IMR-90 (cell line): ENCODE measurements at regions not wholly inside any gene's neighbourhood (a gene's known extent, or its start where the extent isn't known, plus 50 kb on each side); places are given as distances from the start of the nearest gene placed in this dataset.

Experiments used
- ATAC-seq: fragments of 200-7000 bp; cut with Tn5 transposase; 2 replicates; pipeline ENCODE4 v1.9.1; 2020; ENCODE audit warnings: low read depth, mild to moderate bottlenecking, moderate library complexity
- BruUV-seq: library from RNA; stranded (reverse); fragments of 400-500 nt; replicated peaks from 2 replicates; lab custom pipeline; 2021; lab: Mats Ljungman, UMichigan
- CTCF ChIA-PET: fragments of 300-600 bp; formaldehyde crosslinking; extraction: SDS; loops from one replicate; lab custom pipeline; 2021; ENCODE audit warnings: antibody characterized with exemption; lab: Yijun Ruan, JAX
- POLR2A ChIA-PET: fragments of 300-600 bp; sonication (Branson Sonifier 250); formaldehyde crosslinking; loops from one replicate; lab custom pipeline; 2022; ENCODE audit warnings: antibody characterized with exemption; ENCODE audit not compliant: unreplicated experiment; lab: Charles Lee
- DNase-seq: peaks from one replicate; pipeline ENCODE4 v3.0.0; 2013
- H2AFZ ChIP-seq: replicated peaks from 2 replicates; pipeline ENCODE3; 2013; ENCODE audit warnings: low read length, mild to moderate bottlenecking; ENCODE audit not compliant: poor library complexity
- H2AK5ac ChIP-seq: 2 replicates; pipeline ENCODE4 v1.6.1; 2013; ENCODE audit warnings: low read depth, low read length, inconsistent platforms
- H2AK9ac ChIP-seq: replicated peaks from 2 replicates; pipeline ENCODE3; 2013; ENCODE audit warnings: mild to moderate bottlenecking, low read depth, low read length, moderate library complexity; ENCODE audit not compliant: poor library complexity
- H2BK120ac ChIP-seq: 2 replicates; pipeline ENCODE4 v1.6.1; 2013; ENCODE audit warnings: low read depth, low read length, inconsistent platforms
- H2BK15ac ChIP-seq: 3 replicates; pipeline ENCODE4 v1.6.1; 2013; ENCODE audit warnings: low read depth, low read length, inconsistent platforms
- H2BK20ac ChIP-seq: 2 replicates; pipeline ENCODE4 v1.6.1; 2013; ENCODE audit warnings: low read depth, mild to moderate bottlenecking, inconsistent platforms, low read length, moderate library complexity
- H2BK5ac ChIP-seq: 2 replicates; pipeline ENCODE4 v1.6.1; 2013; ENCODE audit warnings: mild to moderate bottlenecking, low read depth, low read length, inconsistent platforms; ENCODE audit not compliant: poor library complexity, severe bottlenecking
- H3K14ac ChIP-seq: replicated peaks from 2 replicates; pipeline ENCODE4 v1.6.1; 2013; ENCODE audit warnings: low read depth, low read length, inconsistent platforms
- H3K18ac ChIP-seq: 2 replicates; pipeline ENCODE4 v1.6.1; 2013; ENCODE audit warnings: low read depth, low read length, control low read depth
- H3K23ac ChIP-seq: 2 replicates; pipeline ENCODE4 v1.6.1; 2013; ENCODE audit warnings: low read depth, low read length, inconsistent platforms
- H3K27ac ChIP-seq: 2 replicates; pipeline ENCODE4 v1.5.1; 2013; ENCODE audit warnings: mild to moderate bottlenecking, control low read depth, low read length; ENCODE audit not compliant: insufficient read depth
- H3K27me3 ChIP-seq: 2 replicates; pipeline ENCODE4 v1.6.1; 2013; ENCODE audit warnings: low read length; ENCODE audit not compliant: control insufficient read depth, insufficient read depth
- H3K36me3 ChIP-seq: 2 replicates; pipeline ENCODE4 v1.6.1; 2013; ENCODE audit warnings: low read length, mixed read lengths; ENCODE audit not compliant: control insufficient read depth, insufficient read depth
- H3K4ac ChIP-seq: 2 replicates; pipeline ENCODE4 v1.6.1; 2013; ENCODE audit warnings: low read depth, low read length, inconsistent platforms
- H3K4me1 ChIP-seq: 2 replicates; pipeline ENCODE4 v1.6.1; 2013; ENCODE audit warnings: low read length, mixed read lengths; ENCODE audit not compliant: control insufficient read depth, insufficient read depth
- H3K4me2 ChIP-seq: 2 replicates; pipeline ENCODE4 v1.6.1; 2013; ENCODE audit warnings: low read depth, mild to moderate bottlenecking, control low read depth, low read length, moderate library complexity
- H3K4me3 ChIP-seq: 2 replicates; pipeline ENCODE4 v1.5.1; 2013; ENCODE audit warnings: low read depth, mild to moderate bottlenecking, control low read depth, low read length, moderate library complexity; ENCODE audit not compliant: insufficient read depth
- H3K56ac ChIP-seq: 2 replicates; pipeline ENCODE4 v1.6.1; 2013; ENCODE audit warnings: low read length, inconsistent platforms; ENCODE audit not compliant: insufficient read depth; ENCODE audit errors: extremely low read depth
- H3K79me1 ChIP-seq, 2 experiments: 2 replicates each; pipeline ENCODE4 v1.6.1; 2013; ENCODE audit warnings: low read length in 2 of 2, inconsistent platforms in 1 of 2, low read depth in 1 of 2
- H3K9ac ChIP-seq: 2 replicates; pipeline ENCODE4 v1.6.1; 2013; ENCODE audit warnings: low read depth, low read length, control low read depth
- H3K9me1 ChIP-seq: 2 replicates; pipeline ENCODE4 v1.6.1; 2013; ENCODE audit warnings: low read length, inconsistent platforms; ENCODE audit not compliant: insufficient read depth
- H3K9me3 ChIP-seq: 2 replicates; pipeline ENCODE4 v1.6.1; 2013; ENCODE audit warnings: low read length; ENCODE audit not compliant: control insufficient read depth, insufficient read depth
- H4K20me1 ChIP-seq: 2 replicates; pipeline ENCODE4 v1.6.1; 2013; ENCODE audit warnings: low read length, inconsistent platforms; ENCODE audit not compliant: insufficient read depth
- H4K5ac ChIP-seq: 2 replicates; pipeline ENCODE4 v1.6.1; 2013; ENCODE audit warnings: mild to moderate bottlenecking, low read depth, low read length, control low read depth
- H4K8ac ChIP-seq, 2 experiments: 2 replicates each; pipeline ENCODE4 v1.6.1; 2013; ENCODE audit warnings: low read depth in 2 of 2, low read length in 2 of 2, control low read depth in 1 of 2, inconsistent platforms in 1 of 2
- H4K91ac ChIP-seq: 2 replicates; pipeline ENCODE4 v1.6.1; 2013; ENCODE audit warnings: low read depth, low read length, inconsistent platforms; ENCODE audit not compliant: insufficient read depth
- CEBPB ChIP-seq: IDR thresholded peaks from 2 replicates; pipeline ENCODE4 v1.6.1; 2012; ENCODE audit warnings: low read depth, low read length, improper control_type of control experiment
- CHD1 ChIP-seq: IDR thresholded peaks from 2 replicates; pipeline ENCODE4 v1.6.1; 2012; ENCODE audit warnings: low read depth, low read length, improper control_type of control experiment
- MAZ ChIP-seq: IDR thresholded peaks from 2 replicates; pipeline ENCODE4 v1.6.1; 2012; ENCODE audit warnings: low read depth, mild to moderate bottlenecking, low read length, improper control_type of control experiment, moderate library complexity, borderline replicate concordance
- MXI1 ChIP-seq: IDR thresholded peaks from 2 replicates; pipeline ENCODE4 v1.6.1; 2012; ENCODE audit warnings: low read depth, mild to moderate bottlenecking, low read length, moderate library complexity, borderline replicate concordance
- NFE2L2 ChIP-seq: fragments of 150-350 bp; IDR thresholded peaks from 2 replicates; pipeline ENCODE4 v1.6.1; 2016; ENCODE audit warnings: low read depth, mild to moderate bottlenecking, low read length
- RCOR1 ChIP-seq: IDR thresholded peaks from 2 replicates; pipeline ENCODE4 v1.6.1; 2012; ENCODE audit warnings: mild to moderate bottlenecking, low read length, improper control_type of control experiment; ENCODE audit not compliant: insufficient replicate concordance
- RFX5 ChIP-seq: IDR thresholded peaks from 2 replicates; pipeline ENCODE4 v1.8.0; 2012; ENCODE audit warnings: low read depth, mild to moderate bottlenecking, low read length, moderate library complexity
- SMC3 ChIP-seq: fragments of 150-350 bp; IDR thresholded peaks from 2 replicates; pipeline ENCODE4 v1.6.1; 2016; ENCODE audit warnings: low read depth, mild to moderate bottlenecking, antibody characterized with exemption, low read length, moderate library complexity
- WGBS, 2 experiments: methylation state at CpG; one replicate each; pipeline versions ENCODE4 v1.1.5 to v1.1.7; 2013; ENCODE audit warnings: missing lambda C conversion rate in 2 of 2; ENCODE audit not compliant: insufficient read length in 1 of 2; ENCODE audit errors: extremely low coverage in 2 of 2; 5-methylcytosine and 5-hydroxymethylcytosine counted together
- dilution Hi-C: fragments of 300-500 bp; cut with HindIII; formaldehyde crosslinking; loops from one replicate; pipeline ENCODE4 v1.14.3; 2018; ENCODE audit warnings: low sequenced_read_pairs; ENCODE audit not compliant: unreplicated experiment
- in situ Hi-C: fragments of 300-500 bp; cut with MboI; formaldehyde crosslinking; loops from 3 replicates; pipeline ENCODE4 v1.14.3; 2019; ENCODE audit warnings: low sequenced_read_pairs, inconsistent platforms, mixed read lengths
- intact Hi-C: fragments of 100-400 bp; cut with micrococcal nuclease; formaldehyde crosslinking; loops from 2 replicates; pipeline ENCODE4 v1.10.0; 2022
- TF ChIP-seq, protein P1 (sequence below): conservative IDR thresholded peaks from 2 replicates; pipeline ENCODE4 v1.5.1; 2012; ENCODE audit warnings: mild to moderate bottlenecking, low read depth, low read length, improper control_type of control experiment

DNA sequence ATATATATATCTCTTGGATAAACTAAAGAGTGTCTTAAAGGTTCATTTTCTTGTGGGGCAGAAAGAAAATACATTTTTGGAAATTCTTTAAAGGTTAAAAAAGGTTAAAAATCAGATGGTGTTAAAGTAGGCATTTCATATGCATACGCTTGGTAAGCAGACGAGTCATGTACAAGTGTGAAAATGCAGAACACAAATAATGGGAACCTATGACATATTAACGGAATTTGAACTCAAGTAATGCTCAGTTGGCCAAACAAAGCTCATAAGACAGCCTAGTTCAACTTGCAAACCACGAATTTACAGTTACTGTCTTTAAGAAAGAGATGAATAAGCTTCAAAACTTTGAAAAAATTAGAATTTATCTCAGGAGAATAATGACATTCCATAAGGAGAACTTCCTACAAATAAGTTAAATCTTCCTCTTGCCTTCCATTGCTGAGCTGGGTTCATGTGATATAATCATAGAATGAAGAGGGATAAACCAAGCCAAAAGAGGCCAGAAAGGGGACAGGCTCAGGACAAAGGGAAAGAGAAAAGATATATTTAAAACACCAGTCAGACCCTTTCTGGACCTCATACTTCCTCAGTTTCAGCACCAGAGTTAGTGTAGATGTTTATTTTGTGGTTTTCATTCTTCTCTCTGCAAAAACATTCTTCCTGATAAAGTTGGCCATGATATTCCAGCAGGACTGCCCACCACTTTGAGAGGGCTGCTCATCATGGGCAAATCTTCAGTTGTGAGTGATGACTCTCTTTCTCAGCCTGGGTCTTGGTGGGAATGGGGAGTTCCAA is 256.7 kb upstream of the CD180 start:
- Histone ChIP-seq H2BK20ac (no peak overlapping the region), H3K14ac (no peak overlapping the region), H3K4ac (no peak overlapping the region), H3K27me3 (no peaks in the 10 kb centered on the region), H3K4me2 (no peak overlapping the region), H3K79me1 (no peaks in the 10 kb centered on the region), H4K20me1 (no peaks in the 10 kb centered on the region), H3K4me3 (no peak overlapping the region), H2BK120ac (no peak overlapping the region), H2AK9ac (no peak overlapping the region), H3K9ac (no peak overlapping the region), H3K23ac (no peak overlapping the region), H3K27ac (no peak overlapping the region), H2BK15ac (no peak overlapping the region), H4K8ac (no peak overlapping the region), H2AFZ (no peak overlapping the region), H3K36me3 (no peaks in the 10 kb centered on the region), H3K4me1 (no peaks in the 10 kb centered on the region), H2BK5ac (no peak overlapping the region), H3K56ac (no peak overlapping the region), H3K18ac (no peak overlapping the region), H4K5ac (no peak overlapping the region), H3K9me3 (no peaks in the 10 kb centered on the region), H2AK5ac (no peak overlapping the region), H4K91ac (no peak overlapping the region), H3K9me1 (no peaks in the 10 kb centered on the region)
- POLR2A ChIA-PET: no interaction called here
- DNase-seq (no peak), ATAC-seq (peak; percentile 14; the same call in 1 of the 2 replicates)
- WGBS, 2 experiments: 60% methylated on average over 1 of the region's 4 CpGs; no CpG with 5 or more reads in 1 of the 2 experiments
- dilution Hi-C loops: no loop called here
- no TSS peak for BruUV-seq
- in situ Hi-C loops: no loop called here
- CTCF ChIA-PET: no interaction called here
- intact Hi-C loops: no loop called here
- TF ChIP-seq, protein P1, sequence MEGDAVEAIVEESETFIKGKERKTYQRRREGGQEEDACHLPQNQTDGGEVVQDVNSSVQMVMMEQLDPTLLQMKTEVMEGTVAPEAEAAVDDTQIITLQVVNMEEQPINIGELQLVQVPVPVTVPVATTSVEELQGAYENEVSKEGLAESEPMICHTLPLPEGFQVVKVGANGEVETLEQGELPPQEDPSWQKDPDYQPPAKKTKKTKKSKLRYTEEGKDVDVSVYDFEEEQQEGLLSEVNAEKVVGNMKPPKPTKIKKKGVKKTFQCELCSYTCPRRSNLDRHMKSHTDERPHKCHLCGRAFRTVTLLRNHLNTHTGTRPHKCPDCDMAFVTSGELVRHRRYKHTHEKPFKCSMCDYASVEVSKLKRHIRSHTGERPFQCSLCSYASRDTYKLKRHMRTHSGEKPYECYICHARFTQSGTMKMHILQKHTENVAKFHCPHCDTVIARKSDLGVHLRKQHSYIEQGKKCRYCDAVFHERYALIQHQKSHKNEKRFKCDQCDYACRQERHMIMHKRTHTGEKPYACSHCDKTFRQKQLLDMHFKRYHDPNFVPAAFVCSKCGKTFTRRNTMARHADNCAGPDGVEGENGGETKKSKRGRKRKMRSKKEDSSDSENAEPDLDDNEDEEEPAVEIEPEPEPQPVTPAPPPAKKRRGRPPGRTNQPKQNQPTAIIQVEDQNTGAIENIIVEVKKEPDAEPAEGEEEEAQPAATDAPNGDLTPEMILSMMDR: no peak
- TF ChIP-seq SMC3: no peak
- TF ChIP-seq RCOR1: no peak
- no peak for TF ChIP-seq NFE2L2
- no peak for TF ChIP-seq RFX5
- TF ChIP-seq MAZ: no peak
- no peak for TF ChIP-seq CHD1
- TF ChIP-seq CEBPB: no peak
- no peak for TF ChIP-seq MXI1
